Astrocyte (in vitro differentiated cells and primary cell): ENCODE measurements at regions not wholly inside any gene's neighbourhood (a gene's known extent, or its start where the extent isn't known, plus 50 kb on each side); places are given as distances from the start of the nearest gene placed in this dataset.

Source experiments
- DNase-seq: peaks from one replicate; pipeline ENCODE4 v3.0.0-alpha.2; 2010; ENCODE audit warnings: low read depth
- FAIRE-seq: peaks from 2 replicates; lab custom pipeline; 2011; peaks lifted over from hg19 to GRCh38; lab: Jason Lieb, UNC
- H2AFZ ChIP-seq: 2 replicates; pipeline ENCODE4 v1.6.0; 2012; ENCODE audit warnings: low read depth, low read length, inconsistent platforms
- H3K27ac ChIP-seq: 2 replicates; pipeline ENCODE4 v1.5.1; 2011; ENCODE audit warnings: low read depth, low read length, inconsistent platforms
- H3K27me3 ChIP-seq: 2 replicates; pipeline ENCODE4 v1.6.0; 2011; ENCODE audit warnings: low read length, inconsistent platforms; ENCODE audit not compliant: insufficient read depth
- H3K36me3 ChIP-seq: 2 replicates; pipeline ENCODE4 v1.5.1; 2011; ENCODE audit warnings: low read length, inconsistent platforms; ENCODE audit not compliant: insufficient read depth
- H3K4me1 ChIP-seq: 2 replicates; pipeline ENCODE4 v1.5.1; 2011; ENCODE audit warnings: low read length, inconsistent platforms; ENCODE audit not compliant: insufficient read depth
- H3K4me2 ChIP-seq: 2 replicates; pipeline ENCODE4 v1.6.0; 2012; ENCODE audit warnings: low read length, inconsistent platforms
- H3K4me3 ChIP-seq: 2 replicates; pipeline ENCODE4 v1.5.1; 2011; ENCODE audit warnings: low read depth, mild to moderate bottlenecking, low read length, inconsistent platforms; ENCODE audit not compliant: insufficient read depth
- H3K79me2 ChIP-seq: 2 replicates; pipeline ENCODE4 v1.6.0; 2012; ENCODE audit warnings: mild to moderate bottlenecking, low read length, inconsistent platforms; ENCODE audit not compliant: insufficient read depth
- H3K9ac ChIP-seq: 2 replicates; pipeline ENCODE4 v1.6.0; 2012; ENCODE audit warnings: mild to moderate bottlenecking, low read length, inconsistent platforms
- H3K9me3 ChIP-seq: 2 replicates; pipeline ENCODE4 v1.5.1; 2012; ENCODE audit warnings: low read depth, mild to moderate bottlenecking, low read length, inconsistent platforms; ENCODE audit not compliant: insufficient read depth
- H4K20me1 ChIP-seq: 2 replicates; pipeline ENCODE4 v1.6.0; 2012; ENCODE audit warnings: low read length, inconsistent platforms; ENCODE audit not compliant: insufficient read depth
- H3K27ac Mint-ChIP-seq: one replicate; pipeline ENCODE4 v1.8.0; 2021; ENCODE audit warnings: mild to moderate bottlenecking, mixed read lengths; ENCODE audit not compliant: unreplicated experiment
- H3K27me3 Mint-ChIP-seq: one replicate; pipeline ENCODE4 v1.8.0; 2021; ENCODE audit warnings: low read depth, mixed read lengths; ENCODE audit not compliant: unreplicated experiment
- H3K36me3 Mint-ChIP-seq: one replicate; pipeline ENCODE4 v1.8.0; 2021; ENCODE audit warnings: low read depth, mixed read lengths; ENCODE audit not compliant: unreplicated experiment
- H3K4me1 Mint-ChIP-seq: one replicate; pipeline ENCODE4 v1.8.0; 2021; ENCODE audit warnings: low read depth, mixed read lengths; ENCODE audit not compliant: unreplicated experiment
- H3K4me3 Mint-ChIP-seq: one replicate; pipeline ENCODE4 v1.8.0; 2021; ENCODE audit warnings: mild to moderate bottlenecking, moderate library complexity, mixed read lengths; ENCODE audit not compliant: unreplicated experiment
- H3K9me3 Mint-ChIP-seq: one replicate; pipeline ENCODE4 v1.8.0; 2021; ENCODE audit warnings: mild to moderate bottlenecking, mixed read lengths; ENCODE audit not compliant: unreplicated experiment
- EZH2 ChIP-seq: IDR thresholded peaks from 2 replicates; pipeline ENCODE4 v1.6.1; 2012; ENCODE audit warnings: mild to moderate bottlenecking, low read length, inconsistent platforms; ENCODE audit not compliant: insufficient read depth
- TF ChIP-seq, protein P1 (sequence below): IDR thresholded peaks from 2 replicates; pipeline ENCODE4 v1.5.1; 2011; ENCODE audit warnings: low read depth, mild to moderate bottlenecking, inconsistent platforms, low read length, moderate library complexity; ENCODE audit not compliant: insufficient read depth

- H3K4me1 Mint-ChIP-seq: no peaks in the 10 kb centered on the region
- Histone ChIP-seq H3K4me3 (no peak overlapping the region), H3K27ac (no peak overlapping the region), H4K20me1 (no peaks in the 10 kb centered on the region), H3K27me3 (no peaks in the 10 kb centered on the region), H3K4me1 (no peaks in the 10 kb centered on the region), H3K4me2 (no peak overlapping the region), H3K9ac (no peak overlapping the region), H2AFZ (no peak overlapping the region), H3K36me3 (no peaks in the 10 kb centered on the region), H3K79me2 (no peaks in the 10 kb centered on the region), H3K9me3 (peaks cover 8% of the 10 kb centered on the region)
- FAIRE-seq (no peak), DNase-seq (no peak)
- no peak for TF ChIP-seq EZH2
- TF ChIP-seq, protein P1, sequence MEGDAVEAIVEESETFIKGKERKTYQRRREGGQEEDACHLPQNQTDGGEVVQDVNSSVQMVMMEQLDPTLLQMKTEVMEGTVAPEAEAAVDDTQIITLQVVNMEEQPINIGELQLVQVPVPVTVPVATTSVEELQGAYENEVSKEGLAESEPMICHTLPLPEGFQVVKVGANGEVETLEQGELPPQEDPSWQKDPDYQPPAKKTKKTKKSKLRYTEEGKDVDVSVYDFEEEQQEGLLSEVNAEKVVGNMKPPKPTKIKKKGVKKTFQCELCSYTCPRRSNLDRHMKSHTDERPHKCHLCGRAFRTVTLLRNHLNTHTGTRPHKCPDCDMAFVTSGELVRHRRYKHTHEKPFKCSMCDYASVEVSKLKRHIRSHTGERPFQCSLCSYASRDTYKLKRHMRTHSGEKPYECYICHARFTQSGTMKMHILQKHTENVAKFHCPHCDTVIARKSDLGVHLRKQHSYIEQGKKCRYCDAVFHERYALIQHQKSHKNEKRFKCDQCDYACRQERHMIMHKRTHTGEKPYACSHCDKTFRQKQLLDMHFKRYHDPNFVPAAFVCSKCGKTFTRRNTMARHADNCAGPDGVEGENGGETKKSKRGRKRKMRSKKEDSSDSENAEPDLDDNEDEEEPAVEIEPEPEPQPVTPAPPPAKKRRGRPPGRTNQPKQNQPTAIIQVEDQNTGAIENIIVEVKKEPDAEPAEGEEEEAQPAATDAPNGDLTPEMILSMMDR: no peak
- H3K36me3 Mint-ChIP-seq: no peaks in the 10 kb centered on the region
- H3K27me3 Mint-ChIP-seq: peaks cover 32% of the 10 kb centered on the region
- no peak overlapping the region for H3K4me3 Mint-ChIP-seq
- no peak overlapping the region for H3K27ac Mint-ChIP-seq
- peaks cover 5% of the 10 kb centered on the region for H3K9me3 Mint-ChIP-seq
Measured at GRCh38 chr14:104290756-104291122, 152.4 kb downstream of the KIF26A start.

DNA sequence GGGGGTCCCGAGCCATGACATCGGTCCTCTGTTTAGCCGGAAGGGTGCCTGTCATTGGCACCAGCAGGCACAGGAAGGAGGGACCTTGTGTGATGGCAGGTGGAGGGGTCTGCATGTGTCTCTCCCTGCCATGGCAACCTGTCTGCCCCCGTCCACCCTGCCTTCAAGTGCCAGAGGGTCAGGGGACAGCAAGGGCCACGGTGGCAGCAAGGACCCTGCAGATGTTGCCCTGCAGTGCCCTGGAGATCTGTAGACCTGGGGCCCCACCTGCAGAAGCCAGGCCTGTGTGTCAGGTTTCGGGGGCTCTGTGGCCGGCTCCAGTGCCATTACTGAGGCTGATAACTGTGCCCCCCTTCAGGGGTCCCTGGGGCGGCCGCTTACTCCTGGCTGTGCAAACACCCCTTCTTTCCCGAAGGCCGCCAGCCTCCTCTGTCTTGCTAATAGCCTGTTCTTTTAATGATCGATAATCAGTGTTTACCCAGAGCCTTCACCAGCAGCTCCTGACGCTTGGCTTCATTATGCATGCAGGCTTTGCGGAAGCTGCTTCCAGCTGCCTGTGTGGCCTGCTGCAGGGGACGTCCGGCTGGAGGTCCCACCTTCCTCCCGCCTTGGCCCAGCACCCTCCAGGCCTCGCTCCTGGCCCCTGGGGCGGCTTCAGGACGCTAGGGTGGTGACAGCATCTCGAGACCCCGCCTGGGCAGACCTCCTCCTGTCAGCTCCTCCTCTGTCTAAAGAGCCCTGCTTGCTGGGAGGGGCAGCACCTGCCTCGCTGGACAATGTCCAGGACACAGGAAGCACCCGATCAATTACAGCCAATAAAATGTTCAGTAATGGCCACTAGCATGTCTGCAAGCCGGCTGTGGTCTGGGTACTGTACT is 153.0 kb downstream of the KIF26A start:
- no peak overlapping the region for H3K27ac Mint-ChIP-seq
- H3K27me3 Mint-ChIP-seq: peaks cover 30% of the 10 kb centered on the region
- no peak overlapping the region for H3K4me2 ChIP-seq
- H3K36me3 Mint-ChIP-seq: no peaks in the 10 kb centered on the region
- H4K20me1 ChIP-seq: no peaks in the 10 kb centered on the region
- no peak overlapping the region for H3K9ac ChIP-seq
- no peak overlapping the region for H3K4me3 ChIP-seq
- TF ChIP-seq EZH2: no peak
- TF ChIP-seq, protein P1: no peak
- DNase-seq (no peak), FAIRE-seq (no peak)
- peaks cover 3% of the 10 kb centered on the region for H3K9me3 Mint-ChIP-seq
- no peaks in the 10 kb centered on the region for H3K36me3 ChIP-seq
- no peaks in the 10 kb centered on the region for H3K79me2 ChIP-seq
- no peaks in the 10 kb centered on the region for H3K4me1 ChIP-seq
- no peaks in the 10 kb centered on the region for H3K4me1 Mint-ChIP-seq
- peaks cover 8% of the 10 kb centered on the region for H3K9me3 ChIP-seq
- H3K4me3 Mint-ChIP-seq: no peak overlapping the region
- no peaks in the 10 kb centered on the region for H3K27me3 ChIP-seq
- no peak overlapping the region for H2AFZ ChIP-seq
- no peak overlapping the region for H3K27ac ChIP-seq
